ENCODE measurements at regions not wholly inside any gene's neighbourhood (a gene's known extent, or its start where the extent isn't known, plus 50 kb on each side); places are given as distances from the start of the nearest gene placed in this dataset.

DNA sequence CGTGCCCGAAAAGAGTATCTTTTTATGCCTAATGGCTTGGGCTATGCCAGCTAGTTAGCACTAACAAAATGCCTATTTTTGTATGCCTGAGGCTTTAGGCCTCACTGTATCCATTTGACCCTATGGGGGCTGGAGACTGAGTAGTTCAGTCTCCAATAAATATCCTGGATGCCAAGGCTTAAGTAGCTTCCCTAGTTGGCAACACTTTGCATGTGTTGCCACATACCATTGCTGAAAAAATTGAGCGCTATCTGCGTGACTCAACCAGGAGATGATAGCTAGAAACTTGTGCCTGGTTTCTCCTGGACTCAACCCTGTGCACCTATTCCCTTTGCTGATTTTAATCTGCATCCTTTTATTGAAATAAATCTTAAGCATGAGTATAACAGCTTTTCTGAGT is 58.4 kb upstream of the ATP2C1 start:
- peaks cover 18% of the 10 kb centered on the region for H3K4me1 Mint-ChIP-seq
- H3K9ac ChIP-seq = no peak overlapping the region
- DNase-seq (ENCODE audit: low spot score) = no peak
- no peak overlapping the region for H3K4me3 ChIP-seq
- no peak overlapping the region for H3K27ac Mint-ChIP-seq
- H3K36me3 ChIP-seq = no peaks in the 10 kb centered on the region
- no peak for TF ChIP-seq EZH2 (IDR thresholded peaks at IDR 0.05)
- TF ChIP-seq EZH2phosphoT487 (IDR thresholded peaks at IDR 0.05) = no peak
- TF ChIP-seq CTCF (IDR thresholded peaks at IDR 0.05) = no peak
- no peaks in the 10 kb centered on the region for H3F3A ChIP-seq (ENCODE audit: low read depth)
- no peaks in the 10 kb centered on the region for H3K79me2 ChIP-seq (ENCODE audit: low read depth)
- peaks cover 19% of the 10 kb centered on the region for H3K4me1 ChIP-seq
- no peaks in the 10 kb centered on the region for H3K9me3 ChIP-seq (ENCODE audit: low read depth)
- H3K4me3 Mint-ChIP-seq = no peak overlapping the region
- no peak overlapping the region for H3K4me2 ChIP-seq
- H3K27me3 ChIP-seq = no peaks in the 10 kb centered on the region
- no peak overlapping the region for H3K27ac ChIP-seq
- no peaks in the 10 kb centered on the region for H3K36me3 Mint-ChIP-seq
- H4K20me1 ChIP-seq (ENCODE audit: low read depth) = no peaks in the 10 kb centered on the region
- no peaks in the 10 kb centered on the region for H3K9me3 Mint-ChIP-seq
- no peak overlapping the region for H2AFZ ChIP-seq (replicated peaks)
- H3K27me3 Mint-ChIP-seq (ENCODE audit: insufficient read depth, low read depth) = peaks cover 3% of the 10 kb centered on the region

GRCh38 chr3:130838898-130839600 is 54.8 kb upstream of the ATP2C1 start:
- Mint-ChIP-seq H3K27me3 (ENCODE audit: insufficient read depth, low read depth) (peaks cover 3% of the 10 kb centered on the region), H3K27ac (no peak overlapping the region), H3K36me3 (no peaks in the 10 kb centered on the region), H3K4me1 (peaks cover 15% of the 10 kb centered on the region), H3K9me3 (no peaks in the 10 kb centered on the region), H3K4me3 (no peak overlapping the region)
- Histone ChIP-seq H3K36me3 (no peaks in the 10 kb centered on the region), H3K27ac (no peak overlapping the region), H3F3A (ENCODE audit: low read depth) (no peaks in the 10 kb centered on the region), H3K4me2 (no peak overlapping the region), H3K79me2 (ENCODE audit: low read depth) (no peaks in the 10 kb centered on the region), H3K27me3 (no peaks in the 10 kb centered on the region), H3K9me3 (ENCODE audit: low read depth) (no peaks in the 10 kb centered on the region), H3K4me3 (no peak overlapping the region), H4K20me1 (ENCODE audit: low read depth) (no peaks in the 10 kb centered on the region), H2AFZ (replicated peaks) (peak overlapping the region; percentile 64), H3K4me1 (peaks cover 10% of the 10 kb centered on the region), H3K9ac (no peak overlapping the region)
- no peak for DNase-seq (ENCODE audit: low spot score)
- TF ChIP-seq EZH2 (IDR thresholded peaks at IDR 0.05) (no peak), CTCF (IDR thresholded peaks at IDR 0.05) (no peak), EZH2phosphoT487 (IDR thresholded peaks at IDR 0.05) (no peak)

- Histone ChIP-seq H3K27ac (no peak overlapping the region), H4K20me1 (ENCODE audit: low read depth) (no peaks in the 10 kb centered on the region), H2AFZ (replicated peaks) (no peak overlapping the region), H3F3A (ENCODE audit: low read depth) (no peaks in the 10 kb centered on the region), H3K79me2 (ENCODE audit: low read depth) (no peaks in the 10 kb centered on the region), H3K27me3 (no peaks in the 10 kb centered on the region), H3K9me3 (ENCODE audit: low read depth) (no peaks in the 10 kb centered on the region), H3K36me3 (no peaks in the 10 kb centered on the region), H3K9ac (no peak overlapping the region), H3K4me2 (peak overlapping the region; percentile 14), H3K4me1 (peaks cover 10% of the 10 kb centered on the region), H3K4me3 (no peak overlapping the region)
- Mint-ChIP-seq H3K27me3 (ENCODE audit: insufficient read depth, low read depth) (peaks cover 3% of the 10 kb centered on the region), H3K9me3 (no peaks in the 10 kb centered on the region), H3K36me3 (no peaks in the 10 kb centered on the region), H3K4me1 (peaks cover 15% of the 10 kb centered on the region), H3K4me3 (no peak overlapping the region), H3K27ac (no peak overlapping the region)
- TF ChIP-seq EZH2phosphoT487 (IDR thresholded peaks at IDR 0.05) (no peak), CTCF (IDR thresholded peaks at IDR 0.05) (no peak), EZH2 (IDR thresholded peaks at IDR 0.05) (no peak)
- no peak for DNase-seq (ENCODE audit: low spot score)
These were observed 54.1 kb upstream of the ATP2C1 start for GRCh38 chr3:130839813-130840212.

Data from neural progenitor cell (in vitro differentiated cells).